DOHH2 (cell line): ENCODE measurements at regions not wholly inside any gene's neighbourhood (a gene's known extent, or its start where the extent isn't known, plus 50 kb on each side); places are given as distances from the start of the nearest gene placed in this dataset.

ENCODE experiments used
- H3F3A ChIP-seq: fragments of 200-600 bp; sonication (generic), shearing (Covaris generic); 2 replicates; pipeline ENCODE4 v1.6.0; 2016; ENCODE audit warnings: antibody characterized with exemption, mild to moderate bottlenecking; ENCODE audit not compliant: control insufficient read depth, insufficient read depth
- H3K27ac ChIP-seq: fragments of 200-600 bp; sonication (generic); 2 replicates; pipeline ENCODE4 v1.5.1; 2014; ENCODE audit warnings: low read depth, mild to moderate bottlenecking, low read length, moderate library complexity
- H3K27me3 ChIP-seq: fragments of 200-600 bp; sonication (generic); 2 replicates; pipeline ENCODE4 v1.6.1; 2014; ENCODE audit warnings: mild to moderate bottlenecking, low read length, mixed read lengths; ENCODE audit not compliant: control insufficient read depth
- H3K36me3 ChIP-seq: fragments of 200-600 bp; sonication (generic); 2 replicates; pipeline ENCODE4 v1.6.1; 2014; ENCODE audit warnings: mild to moderate bottlenecking, low read length, moderate library complexity, mixed read lengths; ENCODE audit not compliant: control insufficient read depth
- H3K4me1 ChIP-seq: fragments of 200-600 bp; sonication (generic); 2 replicates; pipeline ENCODE4 v1.6.1; 2014; ENCODE audit warnings: mild to moderate bottlenecking, low read length, mixed read lengths; ENCODE audit not compliant: control insufficient read depth
- H3K4me2 ChIP-seq: fragments of 200-600 bp; sonication (generic); 2 replicates; pipeline ENCODE4 v1.6.0; 2014; ENCODE audit warnings: mild to moderate bottlenecking, low read length, moderate library complexity
- H3K4me3 ChIP-seq: fragments of 200-600 bp; sonication (generic); 2 replicates; pipeline ENCODE4 v1.5.1; 2014; ENCODE audit warnings: mild to moderate bottlenecking, low read length, mixed read lengths
- H3K79me2 ChIP-seq: fragments of 200-600 bp; sonication (generic); 2 replicates; pipeline ENCODE4 v1.6.1; 2014; ENCODE audit warnings: mild to moderate bottlenecking, low read length, mixed read lengths; ENCODE audit not compliant: control insufficient read depth
- H3K9me2 ChIP-seq: fragments of 200-600 bp; sonication (generic); replicated peaks from 2 replicates; pipeline ENCODE4 v1.6.1; 2014; ENCODE audit warnings: mild to moderate bottlenecking, low read length, mixed read lengths; ENCODE audit not compliant: control insufficient read depth
- H3K9me3 ChIP-seq: fragments of 200-600 bp; sonication (generic); 2 replicates; pipeline ENCODE4 v1.6.1; 2014; ENCODE audit warnings: antibody characterized with exemption, low read length, mixed read lengths; ENCODE audit not compliant: control insufficient read depth, insufficient read depth
- H4K20me1 ChIP-seq: fragments of 200-600 bp; sonication (generic); 2 replicates; pipeline ENCODE4 v1.6.0; 2014; ENCODE audit warnings: low read depth, mild to moderate bottlenecking, antibody characterized with exemption, low read length, moderate library complexity; ENCODE audit not compliant: control insufficient read depth, insufficient read depth
- EZH2phosphoT487 ChIP-seq: fragments of 200-600 bp; sonication (generic); IDR thresholded peaks from 2 replicates; pipeline ENCODE4 v1.6.1; 2017; ENCODE audit warnings: borderline replicate concordance, mild to moderate bottlenecking, antibody characterized with exemption, low read length, moderate library complexity, mixed read lengths
- TF ChIP-seq, protein P1 (sequence below): fragments of 200-600 bp; sonication (generic); IDR thresholded peaks from one replicate; pipeline ENCODE4 v1.5.1; 2014; ENCODE audit warnings: antibody characterized with exemption, mild to moderate bottlenecking, low read depth, low read length; ENCODE audit not compliant: poor library complexity, severe bottlenecking

DNA sequence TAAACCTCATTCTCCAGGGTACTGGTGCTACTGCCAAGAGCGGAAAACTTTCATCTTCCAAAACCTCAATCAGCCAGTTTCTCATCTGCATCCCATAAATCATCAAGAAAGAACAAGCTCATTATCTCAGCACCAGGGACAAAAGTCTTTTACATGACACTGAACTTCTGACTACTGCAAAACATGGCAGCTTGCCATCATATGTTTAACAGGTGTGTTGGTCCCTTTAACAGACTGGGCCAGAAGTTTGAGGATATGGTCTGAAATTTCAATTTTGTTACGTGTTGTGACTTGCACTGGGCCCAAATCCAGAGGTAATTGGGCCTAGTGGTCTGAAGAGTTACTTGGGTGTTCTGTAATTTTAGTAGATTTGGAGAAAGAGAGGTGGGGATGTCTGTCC is 305.4 kb upstream of the SEL1L start:
- Histone ChIP-seq H3K9me2 (no peaks in the 10 kb centered on the region), H3K4me2 (no peak overlapping the region), H3K4me3 (no peak overlapping the region), H3K27me3 (no peaks in the 10 kb centered on the region), H3K27ac (no peak overlapping the region), H3K9me3 (no peaks in the 10 kb centered on the region; the same call in 1 of the 2 replicates), H3K4me1 (no peaks in the 10 kb centered on the region), H3K36me3 (no peaks in the 10 kb centered on the region), H4K20me1 (no peaks in the 10 kb centered on the region), H3F3A (no peaks in the 10 kb centered on the region), H3K79me2 (no peaks in the 10 kb centered on the region)
- no peak for TF ChIP-seq EZH2phosphoT487
- TF ChIP-seq, protein P1, sequence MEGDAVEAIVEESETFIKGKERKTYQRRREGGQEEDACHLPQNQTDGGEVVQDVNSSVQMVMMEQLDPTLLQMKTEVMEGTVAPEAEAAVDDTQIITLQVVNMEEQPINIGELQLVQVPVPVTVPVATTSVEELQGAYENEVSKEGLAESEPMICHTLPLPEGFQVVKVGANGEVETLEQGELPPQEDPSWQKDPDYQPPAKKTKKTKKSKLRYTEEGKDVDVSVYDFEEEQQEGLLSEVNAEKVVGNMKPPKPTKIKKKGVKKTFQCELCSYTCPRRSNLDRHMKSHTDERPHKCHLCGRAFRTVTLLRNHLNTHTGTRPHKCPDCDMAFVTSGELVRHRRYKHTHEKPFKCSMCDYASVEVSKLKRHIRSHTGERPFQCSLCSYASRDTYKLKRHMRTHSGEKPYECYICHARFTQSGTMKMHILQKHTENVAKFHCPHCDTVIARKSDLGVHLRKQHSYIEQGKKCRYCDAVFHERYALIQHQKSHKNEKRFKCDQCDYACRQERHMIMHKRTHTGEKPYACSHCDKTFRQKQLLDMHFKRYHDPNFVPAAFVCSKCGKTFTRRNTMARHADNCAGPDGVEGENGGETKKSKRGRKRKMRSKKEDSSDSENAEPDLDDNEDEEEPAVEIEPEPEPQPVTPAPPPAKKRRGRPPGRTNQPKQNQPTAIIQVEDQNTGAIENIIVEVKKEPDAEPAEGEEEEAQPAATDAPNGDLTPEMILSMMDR, result no peak

DNA sequence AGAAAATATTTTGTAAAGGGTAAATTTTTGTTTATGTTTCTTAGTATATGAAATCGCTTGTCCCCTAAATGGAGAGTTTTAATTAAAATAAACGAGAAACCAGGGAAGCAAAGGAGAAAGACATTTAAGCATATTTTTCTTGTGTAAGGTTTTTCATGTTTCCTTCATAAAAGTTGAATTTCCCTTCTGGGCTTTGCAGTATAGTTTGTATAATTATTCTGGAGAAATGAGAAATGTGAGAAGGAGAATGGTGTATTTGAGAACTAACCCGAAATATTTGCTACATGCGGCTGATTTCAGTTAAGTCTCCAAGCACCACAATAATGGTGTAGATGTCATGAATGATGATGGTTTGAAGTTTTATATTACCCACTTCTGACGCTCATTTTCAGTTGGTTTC is 307.7 kb upstream of the SEL1L start:
- TF ChIP-seq, protein P1, result no peak
- TF ChIP-seq EZH2phosphoT487, result no peak
- Histone ChIP-seq H3K36me3 (no peaks in the 10 kb centered on the region), H3K27ac (no peak overlapping the region), H4K20me1 (no peaks in the 10 kb centered on the region), H3K4me3 (no peak overlapping the region), H3K79me2 (no peaks in the 10 kb centered on the region), H3F3A (no peaks in the 10 kb centered on the region), H3K9me3 (no peaks in the 10 kb centered on the region; the same call in 1 of the 2 replicates), H3K4me2 (no peak overlapping the region), H3K27me3 (no peaks in the 10 kb centered on the region), H3K9me2 (no peaks in the 10 kb centered on the region), H3K4me1 (no peaks in the 10 kb centered on the region)

DNA sequence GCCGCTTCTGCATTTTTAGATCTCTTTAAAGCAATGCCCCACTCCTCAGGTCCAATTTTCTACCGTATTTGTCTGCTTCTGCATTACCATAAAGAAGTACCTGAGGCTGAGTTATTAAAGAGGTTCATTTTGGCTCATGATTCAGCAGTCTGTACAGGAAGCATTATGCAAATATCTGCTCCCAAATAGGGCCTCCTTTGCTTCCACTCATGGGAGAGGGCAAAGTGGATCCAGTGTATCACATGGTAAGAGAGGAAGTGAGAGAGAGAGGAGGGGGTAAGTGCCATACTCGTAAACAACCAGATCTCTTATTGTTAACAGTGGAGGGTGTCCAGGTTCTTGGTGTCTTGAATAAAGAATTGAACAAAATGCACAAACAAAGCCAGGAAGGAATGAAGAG is 316.1 kb upstream of the SEL1L start:
- Histone ChIP-seq H3K4me2 (peak overlapping the region; percentile 50), H3K9me2 (no peaks in the 10 kb centered on the region), H3F3A (no peaks in the 10 kb centered on the region), H4K20me1 (no peaks in the 10 kb centered on the region), H3K79me2 (no peaks in the 10 kb centered on the region), H3K4me3 (peak overlapping the region; percentile 23), H3K9me3 (peaks cover 2% of the 10 kb centered on the region; the same call in 1 of the 2 replicates), H3K27ac (no peak overlapping the region), H3K4me1 (peaks cover 15% of the 10 kb centered on the region), H3K36me3 (no peaks in the 10 kb centered on the region), H3K27me3 (no peaks in the 10 kb centered on the region)
- no peak for TF ChIP-seq EZH2phosphoT487
- TF ChIP-seq, protein P1, result no peak

DNA sequence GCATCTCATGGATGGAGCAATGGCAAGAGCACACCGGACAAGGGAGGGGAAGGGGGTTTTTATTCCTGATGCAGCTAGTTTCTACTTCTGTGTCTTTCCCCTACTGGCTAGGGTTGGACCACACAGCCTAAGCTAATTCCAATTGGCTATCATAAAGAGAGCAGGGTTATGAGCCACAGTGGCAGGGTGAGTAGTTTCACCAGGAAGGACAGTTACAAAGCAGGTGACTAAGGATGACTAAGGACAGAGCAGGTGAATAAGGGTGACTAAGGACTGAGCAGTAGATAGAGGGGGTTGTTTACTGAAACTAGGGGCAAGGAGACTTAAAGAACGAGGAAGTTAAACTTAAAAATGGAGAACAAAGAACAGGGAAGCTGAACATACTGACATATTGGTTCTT is 321.4 kb upstream of the SEL1L start:
- no peaks in the 10 kb centered on the region for H3F3A ChIP-seq

More for the DNA sequence above, 321.4 kb upstream of the SEL1L start:
- H3K79me2 ChIP-seq, result no peaks in the 10 kb centered on the region
- no peak for TF ChIP-seq EZH2phosphoT487
- TF ChIP-seq, protein P1, result no peak
- H3K27me3 ChIP-seq, result no peaks in the 10 kb centered on the region
- peaks cover 5% of the 10 kb centered on the region for H3K4me1 ChIP-seq
- H3K4me2 ChIP-seq, result no peak overlapping the region
- no peaks in the 10 kb centered on the region for H3K36me3 ChIP-seq
- H3K9me2 ChIP-seq, result no peaks in the 10 kb centered on the region
- H3K9me3 ChIP-seq, result peaks cover 6% of the 10 kb centered on the region; the same call in 1 of the 2 replicates
- H4K20me1 ChIP-seq, result no peaks in the 10 kb centered on the region
- no peak overlapping the region for H3K4me3 ChIP-seq
- no peak overlapping the region for H3K27ac ChIP-seq
